ENCODE measurements at regions not wholly inside any gene's neighbourhood (a gene's known extent, or its start where the extent isn't known, plus 50 kb on each side); places are given as distances from the start of the nearest gene placed in this dataset.
"Not testable (repeated sequence)": the region's sequence is repeated elsewhere in the genome, so short reads cannot be mapped to it uniquely, and the experiment has no call there.

DNA sequence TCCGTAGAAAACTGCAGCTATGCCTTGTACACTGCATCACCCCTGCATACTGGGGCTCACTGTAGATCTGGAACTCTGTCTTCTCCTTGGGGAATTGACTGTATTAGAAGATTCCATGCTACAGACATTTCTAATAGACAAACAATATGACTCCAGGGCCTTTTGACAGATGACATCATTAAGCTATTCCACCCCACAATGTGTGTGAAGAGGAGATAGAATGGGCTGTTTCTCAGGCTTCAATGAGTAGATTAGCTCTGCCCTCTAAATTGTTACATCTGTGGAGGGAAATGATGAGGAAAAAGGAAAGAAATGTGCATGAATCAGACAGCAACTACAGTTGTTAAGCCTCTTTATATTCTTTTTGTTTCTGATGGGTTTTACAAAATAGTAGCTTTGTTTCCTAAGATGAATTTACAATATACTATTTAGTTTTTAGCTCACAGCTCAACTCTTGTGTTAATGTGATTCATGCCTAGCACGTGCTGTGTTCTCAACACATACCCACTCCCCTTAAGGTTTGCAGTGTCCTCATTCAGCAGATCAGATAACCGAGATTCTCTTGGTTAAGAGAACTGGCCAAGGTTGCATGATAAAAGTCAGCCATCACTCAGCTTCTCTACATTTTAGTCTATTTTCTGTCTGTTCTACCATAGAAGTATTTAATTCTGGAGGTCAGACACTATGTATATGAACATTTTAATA lies 281.6 kb upstream of the NBPF12 start:
- not testable (repeated sequence) for ATAC-seq (ENCODE audit: low FRiP score in 2 of 2); H3K9me3 ChIP-seq; H3K36me3 ChIP-seq; DNase-seq; H3K4me3 ChIP-seq; H3K27ac ChIP-seq; H3K4me1 ChIP-seq; H3K27me3 ChIP-seq
- 63% methylated on average over 2 of the region's 3 CpGs; no CpG with 5 or more reads in 1 of the 2 donors for WGBS, 2 donors

DNA sequence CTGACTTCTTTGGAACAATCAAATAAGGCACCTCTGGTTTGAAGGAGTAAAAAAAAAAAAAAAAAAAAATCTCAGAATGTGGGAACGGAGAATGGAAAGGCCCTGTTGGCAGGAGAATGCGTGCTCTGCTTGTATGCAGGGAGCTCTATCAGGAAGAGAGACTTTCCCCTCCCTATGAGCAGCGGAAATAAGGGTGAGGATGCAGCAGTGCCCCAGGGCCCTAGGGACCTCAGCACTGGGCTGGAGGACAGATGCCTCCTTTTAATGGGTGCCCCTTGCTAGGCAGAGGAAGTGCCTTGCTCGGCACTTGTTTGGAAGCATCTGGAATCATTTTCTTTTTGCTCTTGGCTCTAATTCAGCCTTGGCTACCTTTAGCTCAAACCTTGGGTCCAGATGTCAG lies 283.4 kb upstream of the NBPF12 start:
- ATAC-seq (ENCODE audit: low FRiP score in 2 of 2) = not testable (repeated sequence)
- 53 to 72% methylated on average over 4 of the region's 4 CpGs for WGBS, 2 donors

DNA sequence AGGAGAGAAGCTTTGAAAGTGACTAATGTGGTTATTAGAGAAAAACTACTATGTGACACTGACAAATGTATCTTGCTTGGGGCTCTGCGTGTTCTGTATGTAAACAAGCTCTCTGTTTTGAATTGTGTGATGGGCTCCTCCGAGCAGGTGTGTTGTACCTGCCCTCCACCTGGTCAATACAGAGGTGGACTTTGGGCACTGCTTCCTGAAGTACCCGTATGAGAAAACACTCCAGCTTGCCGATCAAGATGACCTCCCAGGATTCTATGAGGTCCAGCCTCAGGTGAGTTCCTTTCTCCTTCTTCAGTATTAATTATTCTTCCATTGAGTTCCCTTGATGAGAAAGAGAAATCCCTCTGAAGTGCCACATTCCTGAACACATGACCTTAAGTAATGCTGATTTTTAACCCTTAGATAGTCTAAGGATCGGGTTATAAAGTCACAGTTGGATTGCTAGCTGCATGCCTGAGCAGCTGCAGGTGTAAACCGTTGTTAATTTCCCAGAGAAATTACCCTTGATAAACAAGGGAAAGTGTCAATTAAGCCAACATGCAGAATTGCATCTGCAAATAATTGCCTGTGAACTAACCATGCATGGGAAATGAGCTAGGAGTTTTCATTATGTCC lies 292.0 kb upstream of the NBPF12 start:
- WGBS, 2 donors = 50 to 75% methylated on average over 2 to 4 of the region's 6 CpGs
- H3K4me1 ChIP-seq; DNase-seq; H3K4me3 ChIP-seq; H3K27ac ChIP-seq; H3K36me3 ChIP-seq; H3K27me3 ChIP-seq; ATAC-seq (ENCODE audit: low FRiP score in 2 of 2); H3K9me3 ChIP-seq: not testable (repeated sequence)

More for the DNA sequence above, 283.4 kb upstream of the NBPF12 start:
- not testable (repeated sequence) for H3K4me1 ChIP-seq, H3K27ac ChIP-seq, DNase-seq, H3K4me3 ChIP-seq, H3K36me3 ChIP-seq, H3K27me3 ChIP-seq, H3K9me3 ChIP-seq

DNA sequence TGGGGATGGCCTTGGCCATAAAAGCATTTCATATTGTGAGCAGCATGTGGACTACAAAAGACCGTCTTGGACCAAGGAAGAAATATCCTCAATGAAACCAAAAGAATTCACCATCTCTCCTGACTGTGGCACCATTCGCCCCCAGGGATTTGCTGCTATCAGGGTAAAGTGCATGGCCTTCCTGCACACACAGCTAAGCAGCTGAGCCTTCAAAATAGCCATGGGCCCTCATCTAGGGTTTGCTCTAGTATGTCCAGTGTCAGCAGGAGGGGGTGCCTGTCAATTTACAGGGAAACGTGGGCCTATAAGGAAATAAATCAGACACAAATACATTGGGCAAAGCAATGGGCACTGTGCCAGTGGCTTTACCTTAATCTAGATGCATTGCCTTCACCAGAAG lies 296.6 kb upstream of the NBPF12 start:
- not testable (repeated sequence) for ATAC-seq (ENCODE audit: low FRiP score in 2 of 2); H3K27me3 ChIP-seq; H3K9me3 ChIP-seq; H3K27ac ChIP-seq; H3K36me3 ChIP-seq; DNase-seq; H3K4me3 ChIP-seq; H3K4me1 ChIP-seq
- WGBS, 2 donors = 83 to 100% methylated on average over 1 to 2 of the region's 3 CpGs

DNA sequence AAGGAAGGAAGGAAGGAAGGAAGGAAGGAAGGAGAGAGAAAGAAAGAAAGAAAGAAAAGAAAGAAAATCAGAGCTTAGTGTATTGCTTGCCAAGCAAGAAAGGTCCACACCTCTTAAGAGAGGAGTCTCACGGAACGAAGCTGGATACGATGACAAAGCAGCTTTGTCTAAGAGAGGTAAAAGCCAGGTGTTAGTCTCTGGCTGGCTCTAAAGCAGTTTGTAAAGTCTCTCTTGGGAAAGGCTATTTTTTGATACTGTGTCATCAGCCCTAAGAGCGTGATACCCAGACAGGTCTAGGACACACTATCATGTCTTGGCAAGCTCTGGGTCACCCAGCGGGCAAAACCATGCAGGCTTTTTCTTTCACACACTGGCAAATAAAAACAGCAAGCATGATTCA lies 297.5 kb upstream of the NBPF12 start:
- not testable (repeated sequence) for DNase-seq; H3K27ac ChIP-seq; H3K4me1 ChIP-seq; H3K4me3 ChIP-seq; ATAC-seq (ENCODE audit: low FRiP score in 2 of 2); H3K9me3 ChIP-seq; H3K27me3 ChIP-seq; H3K36me3 ChIP-seq
- WGBS, 2 donors = 93 to 94% methylated on average over 5 of the region's 5 CpGs

GRCh38 chr1:146630302-146630701 lies 307.8 kb upstream of the NBPF12 start:
- H3K27me3 ChIP-seq; ATAC-seq (ENCODE audit: low FRiP score in 2 of 2); H3K9me3 ChIP-seq; H3K4me3 ChIP-seq; H3K36me3 ChIP-seq; H3K27ac ChIP-seq; DNase-seq; H3K4me1 ChIP-seq: not testable (repeated sequence)
- WGBS, 2 donors = no CpG with 5 or more reads among the region's 1 CpG

GRCh38 chr1:146618582-146618981 lies 319.5 kb upstream of the NBPF12 start:
- H3K4me3 ChIP-seq; DNase-seq; H3K9me3 ChIP-seq; H3K36me3 ChIP-seq; ATAC-seq (ENCODE audit: low FRiP score in 2 of 2); H3K4me1 ChIP-seq; H3K27ac ChIP-seq; H3K27me3 ChIP-seq: not testable (repeated sequence)
- WGBS, 2 donors = 54 to 61% methylated on average over 3 of the region's 4 CpGs

GRCh38 chr1:146604681-146605080 lies 333.4 kb upstream of the NBPF12 start:
- not testable (repeated sequence) for H3K4me3 ChIP-seq; H3K27ac ChIP-seq; DNase-seq; H3K27me3 ChIP-seq; H3K36me3 ChIP-seq; H3K9me3 ChIP-seq; ATAC-seq (ENCODE audit: low FRiP score in 2 of 2); H3K4me1 ChIP-seq

GRCh38 chr1:146600720-146601307 lies 337.3 kb upstream of the NBPF12 start:
- WGBS, 2 donors = 7 to 50% methylated on average over 1 of the region's 3 CpGs
- not testable (repeated sequence) for DNase-seq; H3K9me3 ChIP-seq; H3K27ac ChIP-seq; H3K27me3 ChIP-seq; ATAC-seq (ENCODE audit: low FRiP score in 2 of 2); H3K4me1 ChIP-seq; H3K36me3 ChIP-seq; H3K4me3 ChIP-seq

GRCh38 chr1:146599906-146600305 lies 338.2 kb upstream of the NBPF12 start:
- not testable (repeated sequence) for H3K4me3 ChIP-seq; H3K36me3 ChIP-seq; H3K9me3 ChIP-seq; H3K27me3 ChIP-seq; DNase-seq; H3K4me1 ChIP-seq; H3K27ac ChIP-seq; ATAC-seq (ENCODE audit: low FRiP score in 2 of 2)
- WGBS, 2 donors = 90 to 92% methylated on average over 1 of the region's 3 CpGs

- DNase-seq; H3K9me3 ChIP-seq; H3K4me3 ChIP-seq; H3K27ac ChIP-seq; H3K36me3 ChIP-seq; ATAC-seq (ENCODE audit: low FRiP score in 2 of 2); H3K4me1 ChIP-seq; H3K27me3 ChIP-seq: not testable (repeated sequence)
- WGBS, 2 donors = 92 to 100% methylated on average over 1 of the region's 1 CpG
Measured at GRCh38 chr1:146581229-146581628, 352.4 kb upstream of the NOTCH2NLA start.

GRCh38 chr1:146567541-146567940 lies 338.7 kb upstream of the NOTCH2NLA start:
- H3K4me1 ChIP-seq; H3K27me3 ChIP-seq; H3K27ac ChIP-seq; ATAC-seq (ENCODE audit: low FRiP score in 2 of 2); H3K4me3 ChIP-seq; H3K9me3 ChIP-seq; H3K36me3 ChIP-seq; DNase-seq: not testable (repeated sequence)
- 0% methylated on average over 1 of the region's 2 CpGs; no CpG with 5 or more reads in 1 of the 2 donors for WGBS, 2 donors

- H3K36me3 ChIP-seq; H3K4me1 ChIP-seq; DNase-seq; ATAC-seq (ENCODE audit: low FRiP score in 2 of 2); H3K27ac ChIP-seq; H3K27me3 ChIP-seq; H3K4me3 ChIP-seq; H3K9me3 ChIP-seq: not testable (repeated sequence)
- WGBS, 2 donors = 89% methylated on average over 3 of the region's 3 CpGs; no CpG with 5 or more reads in 1 of the 2 donors
Measured at GRCh38 chr1:146558032-146558431, 329.2 kb upstream of the NOTCH2NLA start.

Data from upper lobe of left lung (tissue), 6 donors.